ENCODE measurements at regions not wholly inside any gene's neighbourhood (a gene's known extent, or its start where the extent isn't known, plus 50 kb on each side); places are given as distances from the start of the nearest gene placed in this dataset.
"Not testable (repeated sequence)": the region's sequence is repeated elsewhere in the genome, so short reads cannot be mapped to it uniquely, and the experiment has no call there.

DNA sequence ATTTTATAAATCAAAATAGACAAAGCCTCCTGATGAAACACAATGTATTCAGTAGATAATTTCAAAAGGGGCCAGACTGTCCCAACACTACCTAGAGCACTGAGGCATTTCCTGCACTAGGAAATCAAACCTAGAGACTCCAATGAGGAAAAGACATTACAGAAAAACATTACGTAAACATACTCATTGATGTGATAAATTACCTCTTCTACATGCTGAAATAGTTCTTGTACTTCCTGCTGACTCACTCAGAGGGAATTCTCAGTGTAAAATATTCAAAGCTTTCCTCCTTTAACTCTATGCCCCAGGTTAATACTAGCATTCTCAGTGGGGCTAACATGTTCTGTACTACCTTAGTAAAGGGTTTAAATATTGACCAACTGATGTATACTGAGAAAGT, 178.0 kb downstream of the ESM1 start:
- no peak for DNase-seq

GRCh38 chr5:54804521-54804920, 180.9 kb downstream of the ESM1 start:
- no peak for DNase-seq

GRCh38 chr5:54804086-54804485, 181.3 kb downstream of the ESM1 start:
- no peak for DNase-seq

- DNase-seq: no peak
Measured at GRCh38 chr5:54803471-54804011, 181.9 kb downstream of the ESM1 start.

- DNase-seq: no peak
Measured at GRCh38 chr5:54799645-54800044, 185.7 kb downstream of the ESM1 start.

DNA sequence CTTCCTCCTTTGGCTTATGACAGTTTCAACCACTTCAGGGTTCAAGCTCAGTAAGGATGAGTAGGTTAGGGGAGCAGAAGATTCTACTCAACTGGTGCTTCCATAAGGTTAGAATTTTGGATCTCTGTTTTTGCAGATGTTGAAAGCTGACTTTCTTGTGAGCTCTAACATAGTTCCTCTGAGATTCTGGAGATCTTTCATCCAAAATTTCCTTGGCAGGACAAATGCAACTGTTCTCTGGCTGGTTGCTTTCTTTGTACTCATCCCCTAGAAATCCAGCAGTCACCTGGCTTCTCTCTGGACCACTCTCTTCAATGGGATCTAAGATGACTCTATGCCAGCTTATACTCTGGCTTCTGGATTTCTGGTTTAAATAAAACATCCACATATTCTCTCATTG, 189.6 kb downstream of the ESM1 start:
- DNase-seq: no peak

- DNase-seq: no peak
Measured at GRCh38 chr5:54795284-54795683, 190.1 kb downstream of the ESM1 start.

GRCh38 chr5:54794135-54794975, 191.0 kb downstream of the ESM1 start:
- no peak for DNase-seq

- no peak for DNase-seq
Measured at GRCh38 chr5:54793468-54794134, 191.8 kb downstream of the ESM1 start.

DNA sequence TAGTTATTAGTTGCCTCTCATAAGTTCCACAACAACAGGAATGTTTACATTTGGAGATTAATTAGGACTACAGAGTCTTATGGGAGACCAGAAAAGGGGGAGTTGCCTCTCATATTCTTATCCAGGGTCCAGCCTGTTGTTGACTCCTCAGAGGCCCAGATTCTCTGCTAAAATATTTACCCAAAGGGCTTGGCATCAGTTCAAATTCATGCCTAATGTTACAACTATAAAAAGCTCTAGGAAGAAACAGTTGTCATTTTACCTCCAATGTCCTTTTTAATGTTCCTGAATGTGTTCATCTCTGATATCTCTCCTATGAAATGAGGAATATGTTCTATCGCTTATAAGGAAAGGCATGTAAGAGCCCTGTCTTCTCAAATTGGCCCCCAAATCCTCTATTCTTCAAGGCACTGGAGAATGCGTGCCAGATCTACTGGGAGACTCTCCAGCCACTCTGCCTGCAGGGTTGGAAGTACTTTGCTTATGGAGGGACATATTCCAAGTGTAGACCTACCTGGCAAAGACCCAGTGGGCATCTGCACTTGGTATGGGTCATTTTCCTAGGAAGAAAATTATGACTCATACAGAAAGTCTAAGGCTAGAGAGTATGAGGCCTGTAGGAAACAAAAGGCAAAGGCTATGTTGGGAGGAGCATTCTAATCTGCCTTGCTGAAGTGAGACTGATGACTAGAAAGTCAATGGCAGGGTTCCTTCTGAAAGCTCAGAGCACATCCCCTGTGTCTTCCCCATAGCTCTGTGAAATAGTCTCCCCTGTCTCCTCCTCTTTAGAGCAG, 192.6 kb downstream of the ESM1 start:
- DNase-seq: no peak

DNA sequence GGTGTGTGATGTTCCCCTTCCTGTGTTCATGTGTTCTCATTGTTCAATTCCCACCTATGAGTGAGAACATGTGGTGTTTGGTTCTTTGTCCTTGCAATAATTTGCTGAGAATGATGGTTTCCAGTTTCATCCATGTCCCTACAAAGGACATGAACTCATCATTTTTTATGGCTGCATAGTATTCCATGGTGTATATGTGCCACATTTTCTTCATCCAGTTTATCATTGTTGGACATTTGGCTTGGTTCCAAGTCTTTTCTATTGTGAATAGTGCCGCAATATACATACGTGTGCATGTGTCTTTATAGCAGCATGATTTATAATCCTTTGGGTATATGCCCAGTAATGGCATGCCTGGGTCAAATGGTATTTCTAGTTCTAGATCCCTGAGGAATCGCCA, 197.5 kb downstream of the ESM1 start:
- DNase-seq: not testable (repeated sequence)

GRCh38 chr5:54785729-54786591, 199.4 kb downstream of the ESM1 start:
- DNase-seq: no peak

GRCh38 chr5:54778783-54779182, 206.6 kb downstream of the ESM1 start:
- no peak for DNase-seq

DNA sequence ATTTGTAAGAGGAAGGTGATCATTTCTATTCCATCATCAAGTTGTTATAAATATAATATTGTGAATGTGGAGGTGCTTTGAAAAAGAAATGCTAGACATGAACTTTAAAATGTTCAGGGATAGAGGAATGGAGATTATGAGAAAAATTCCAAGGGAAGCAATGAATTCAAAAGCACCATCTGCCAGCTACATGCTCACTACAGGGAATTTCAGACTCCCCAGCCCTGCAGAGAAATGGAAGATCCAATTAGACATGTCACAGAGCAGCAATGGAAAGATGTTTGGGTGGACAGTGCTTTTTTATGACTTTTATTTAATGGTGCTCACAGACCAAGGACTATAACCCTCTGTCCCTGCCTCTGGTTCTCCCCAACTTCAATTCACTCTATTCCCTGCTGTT, 209.7 kb downstream of the ESM1 start:
- no peak for DNase-seq

- no peak for DNase-seq
Measured at GRCh38 chr5:54774281-54775170, 210.9 kb downstream of the ESM1 start.

- DNase-seq: no peak
Measured at GRCh38 chr5:54772684-54773083, 212.7 kb downstream of the ESM1 start.

DNA sequence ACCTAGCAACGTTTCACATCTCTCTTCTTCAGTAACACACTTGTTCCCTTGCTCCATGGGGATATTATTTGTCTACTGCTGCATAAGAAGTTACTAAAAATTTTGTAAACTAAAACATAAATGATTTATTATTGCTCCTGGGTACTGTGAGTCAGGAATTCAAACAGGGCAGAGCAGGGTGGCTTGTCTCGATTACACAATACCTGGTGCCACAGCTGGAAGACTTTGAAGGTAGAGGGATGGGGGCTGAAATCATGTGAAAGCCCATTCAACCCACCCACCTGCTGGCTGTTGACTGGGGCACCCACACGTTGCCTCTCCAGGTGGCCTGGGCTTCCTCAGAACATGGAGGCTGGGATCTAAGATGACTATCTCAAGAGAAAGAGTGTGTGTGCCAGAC, 213.2 kb downstream of the ESM1 start:
- DNase-seq: no peak

GRCh38 chr5:54769746-54770145, 215.6 kb downstream of the ESM1 start:
- no peak for DNase-seq

DNA sequence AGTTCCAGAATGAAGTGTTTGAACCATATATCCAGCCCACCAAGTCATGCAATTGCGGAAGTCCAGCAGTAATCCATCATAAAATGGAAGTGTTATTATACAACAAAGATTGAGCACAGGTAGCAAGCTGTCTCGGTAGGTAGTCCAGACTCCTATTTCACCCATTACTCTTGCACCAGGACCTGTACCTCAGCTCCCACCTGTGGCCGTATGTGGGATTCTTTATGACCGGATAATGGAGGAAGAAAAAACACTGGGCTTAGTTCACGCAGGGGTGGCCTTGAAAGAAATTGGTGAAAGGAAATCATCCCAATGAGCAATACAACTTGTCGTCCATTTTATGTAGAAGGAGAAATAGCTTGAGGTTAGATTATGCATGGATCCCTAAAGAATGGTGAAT, 216.3 kb downstream of the ESM1 start:
- no peak for DNase-seq

DNA sequence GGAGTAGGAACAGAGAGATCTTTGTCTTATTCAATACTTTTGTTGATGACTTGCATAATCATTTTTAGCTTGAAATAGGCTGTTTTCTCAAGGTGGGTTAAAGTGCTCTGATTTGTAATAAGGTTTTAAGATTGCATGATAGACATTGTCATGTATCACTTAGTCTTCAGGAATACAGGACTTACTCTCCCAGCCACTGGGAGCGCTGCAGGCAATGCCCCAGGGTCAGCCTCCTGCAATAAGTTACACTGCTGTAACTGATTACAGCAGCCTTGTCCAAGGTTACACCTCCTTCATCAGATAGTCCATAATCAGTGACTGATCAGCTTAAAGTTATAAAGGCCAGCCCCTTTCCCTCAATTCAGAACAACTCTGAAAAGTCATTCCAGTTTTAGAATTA, 218.6 kb downstream of the ESM1 start:
- DNase-seq: no peak

All from T-helper 9 cell (primary cell).